ENCODE measurements at regions not wholly inside any gene's neighbourhood (a gene's known extent, or its start where the extent isn't known, plus 50 kb on each side); places are given as distances from the start of the nearest gene placed in this dataset.

GRCh38 chr5:67493676-67494075, 297.1 kb upstream of the CD180 start:
- TF ChIP-seq CTCF (conservative IDR thresholded peaks at IDR 0.05; ENCODE audit: low read depth, low read length): peak; percentile 39
- no peak overlapping the region for H3K4me3 ChIP-seq (ENCODE audit: low read depth, low read length)
- DNase-seq (ENCODE audit: low read depth): peak; percentile 31

GRCh38 chr5:67490543-67491321, 294.1 kb upstream of the CD180 start:
- no peak for TF ChIP-seq CTCF (conservative IDR thresholded peaks at IDR 0.05; ENCODE audit: low read depth, low read length)
- no peak for DNase-seq (ENCODE audit: low read depth)

GRCh38 chr5:67488885-67489284, 292.3 kb upstream of the CD180 start:
- no peak overlapping the region for H3K4me3 ChIP-seq (ENCODE audit: low read depth, low read length)
- no peak for TF ChIP-seq CTCF (conservative IDR thresholded peaks at IDR 0.05; ENCODE audit: low read depth, low read length)
- DNase-seq (ENCODE audit: low read depth): no peak

More at GRCh38 chr5:67490543-67491321, 294.1 kb upstream of the CD180 start:
- H3K4me3 ChIP-seq (ENCODE audit: low read depth, low read length): no peak overlapping the region

GRCh38 chr5:67487862-67488261, 291.3 kb upstream of the CD180 start:
- no peak for TF ChIP-seq CTCF (conservative IDR thresholded peaks at IDR 0.05; ENCODE audit: low read depth, low read length)
- DNase-seq (ENCODE audit: low read depth): peak; percentile 28
- H3K4me3 ChIP-seq (ENCODE audit: low read depth, low read length): no peak overlapping the region

- no peak for TF ChIP-seq CTCF (conservative IDR thresholded peaks at IDR 0.05; ENCODE audit: low read depth, low read length)
- peak; percentile 17 for DNase-seq (ENCODE audit: low read depth)
- H3K4me3 ChIP-seq (ENCODE audit: low read depth, low read length): no peak overlapping the region
These were observed 286.9 kb upstream of the CD180 start for GRCh38 chr5:67483453-67484030.

GRCh38 chr5:67481362-67481761, 284.8 kb upstream of the CD180 start:
- DNase-seq (ENCODE audit: low read depth): no peak

More at GRCh38 chr5:67481362-67481761, 284.8 kb upstream of the CD180 start:
- no peak for TF ChIP-seq CTCF (conservative IDR thresholded peaks at IDR 0.05; ENCODE audit: low read depth, low read length)
- no peak overlapping the region for H3K4me3 ChIP-seq (ENCODE audit: low read depth, low read length)
